Right lobe of liver (tissue), 4 donors: ENCODE measurements at regions not wholly inside any gene's neighbourhood (a gene's known extent, or its start where the extent isn't known, plus 50 kb on each side); places are given as distances from the start of the nearest gene placed in this dataset.
"Not testable (repeated sequence)": the region's sequence is repeated elsewhere in the genome, so short reads cannot be mapped to it uniquely, and the experiment has no call there.

Experiments used
- CTCF ChIP-seq, 4 donors: fragments of 200-600 bp in 3 of 4; fragments of 450-650 bp in 1 of 4; IDR thresholded peaks; one replicate each; pipeline versions ENCODE4 v1.5.1 to v1.8.0; 2016 to 2022; ENCODE audit warnings: antibody characterized with exemption in 4 of 4, mild to moderate bottlenecking in 2 of 4
- POLR2A ChIP-seq: fragments of 450-650 bp; IDR thresholded peaks from one replicate; pipeline ENCODE4 v1.6.1; 2017; ENCODE audit warnings: antibody characterized with exemption, mild to moderate bottlenecking
- donor health status: DM: no; HTN: no; CAD: no.
- donor health status: DM: no; HTN: no; CAD: no.
- donor health status: DM: no; HTN: yes; CAD: no.

GRCh38 chr1:206261473-206261872 lies 58.1 kb downstream of the SRGAP2 start:
- TF ChIP-seq CTCF (IDR thresholded peaks at IDR 0.05); POLR2A: not testable (repeated sequence)
